GM19328 (cell line): ENCODE measurements at regions not wholly inside any gene's neighbourhood (a gene's known extent, or its start where the extent isn't known, plus 50 kb on each side); places are given as distances from the start of the nearest gene placed in this dataset.

Source experiments
- ATAC-seq: cut with Tn5 transposase; IDR thresholded peaks from one replicate; pipeline ENCODE4 v1.9.1; 2021; ENCODE audit warnings: mild to moderate bottlenecking, moderate library complexity; ENCODE audit not compliant: unreplicated experiment

- no peak for ATAC-seq
Measured at GRCh38 chr13:67351114-67351513, 121.0 kb upstream of the PCDH9 start.

GRCh38 chr13:67343777-67344176 is 113.6 kb upstream of the PCDH9 start:
- ATAC-seq = no peak

- ATAC-seq = no peak
Measured at GRCh38 chr13:67341406-67341805, 111.3 kb upstream of the PCDH9 start.

GRCh38 chr13:67330149-67330548 is 100.0 kb upstream of the PCDH9 start:
- ATAC-seq = no peak

- ATAC-seq = no peak
Measured at GRCh38 chr13:67328895-67329294, 98.8 kb upstream of the PCDH9 start.

- ATAC-seq = no peak
Measured at GRCh38 chr13:67318860-67319259, 88.7 kb upstream of the PCDH9 start.

- ATAC-seq = no peak
Measured at GRCh38 chr13:67318398-67318797, 88.3 kb upstream of the PCDH9 start.

GRCh38 chr13:67314405-67314804 is 84.3 kb upstream of the PCDH9 start:
- no peak for ATAC-seq

- no peak for ATAC-seq
Measured at GRCh38 chr13:67308004-67308772, 78.1 kb upstream of the PCDH9 start.

- ATAC-seq = no peak
Measured at GRCh38 chr13:67306742-67307141, 76.6 kb upstream of the PCDH9 start.

- no peak for ATAC-seq
Measured at GRCh38 chr13:67303661-67304333, 73.7 kb upstream of the PCDH9 start.

- no peak for ATAC-seq
Measured at GRCh38 chr13:67299751-67300150, 69.6 kb upstream of the PCDH9 start.

GRCh38 chr13:67299072-67299635 is 69.0 kb upstream of the PCDH9 start:
- no peak for ATAC-seq

- ATAC-seq = no peak
Measured at GRCh38 chr13:67298297-67298696, 68.2 kb upstream of the PCDH9 start.

- ATAC-seq = no peak
Measured at GRCh38 chr13:67296511-67296910, 66.4 kb upstream of the PCDH9 start.

- no peak for ATAC-seq
Measured at GRCh38 chr13:67292886-67293285, 62.8 kb upstream of the PCDH9 start.

GRCh38 chr13:67285611-67286010 is 55.5 kb upstream of the PCDH9 start:
- ATAC-seq = no peak

- ATAC-seq = no peak
Measured at GRCh38 chr13:67283637-67284036, 53.5 kb upstream of the PCDH9 start.

- ATAC-seq = no peak
Measured at GRCh38 chr13:67281466-67281865, 51.3 kb upstream of the PCDH9 start.
